Psoas muscle (tissue), 7 donors: ENCODE measurements at regions not wholly inside any gene's neighbourhood (a gene's known extent, or its start where the extent isn't known, plus 50 kb on each side); places are given as distances from the start of the nearest gene placed in this dataset.

Experiments used
- ATAC-seq, 4 donors: fragments of 200-7000 bp; cut with Tn5 transposase; one replicate each; pipeline ENCODE4 v1.9.1; 2020; ENCODE audit warnings: moderate library complexity in 3 of 4, mild to moderate bottlenecking in 2 of 4
- DNase-seq, 2 donors: peaks; one replicate each; pipeline ENCODE4 v3.0.0-alpha.2; 2020
- H3K27ac ChIP-seq: fragments of 200-600 bp; one replicate; pipeline ENCODE4 v1.8.0; 2022
- H3K27me3 ChIP-seq, 3 donors: fragments of 200-600 bp in 1 of 3; one replicate each; pipeline versions ENCODE4 v1.6.1 to v1.8.0; 2013 to 2022; ENCODE audit warnings: low read length in 2 of 3, mild to moderate bottlenecking in 2 of 3, moderate library complexity in 1 of 3; ENCODE audit not compliant: insufficient read depth in 3 of 3
- H3K36me3 ChIP-seq, 2 donors: fragments of 200-600 bp in 1 of 2; one replicate each; pipeline versions ENCODE4 v1.6.1 to v1.8.0; 2013 to 2022; ENCODE audit warnings: low read depth in 1 of 2, mild to moderate bottlenecking in 1 of 2, moderate library complexity in 1 of 2; ENCODE audit not compliant: insufficient read depth in 1 of 2
- H3K4me1 ChIP-seq: fragments of 200-600 bp; one replicate; pipeline ENCODE4 v1.8.0; 2022
- H3K4me3 ChIP-seq: fragments of 200-600 bp; one replicate; pipeline ENCODE4 v1.8.0; 2022; ENCODE audit warnings: mild to moderate bottlenecking
- H3K9me3 ChIP-seq: fragments of 200-600 bp; one replicate; pipeline ENCODE4 v1.8.0; 2022
- WGBS, 3 donors: extraction: QIAGEN DNeasy Blood & Tissue Kit; methylation state at CpG; one replicate each; pipeline versions ENCODE4 v1.1.6 to v1.1.7; 2013; 5-methylcytosine and 5-hydroxymethylcytosine counted together
- intact Hi-C, 2 donors: fragments of 100-400 bp; cut with DNase I; formaldehyde crosslinking; loops; one replicate each; pipeline versions ENCODE4 v1.11.0 to v1.14.2; 2022
- TF ChIP-seq, protein P1 (sequence below): fragments of 200-600 bp; IDR thresholded peaks from one replicate; pipeline ENCODE4 v1.8.0; 2022; ENCODE audit warnings: antibody characterized with exemption
- donor health status: healthy with polysubstance abuse.
- donor health status: DM: no; HTN: no; CAD: no; lungs with moderate emphysema.
- donor health status: Bipolar disorder and iron deficiency.
- donor health status: healthy.
- donor health status: DM: yes; HTN: yes; CAD: no.
- donor health status: DM: no; HTN: no; CAD: no.
- donor health status: DM: yes; HTN: yes; CAD: no.

GRCh38 chr2:4181062-4181461 is 477.7 kb downstream of the DCDC2C start:
- ATAC-seq = no peak
- intact Hi-C loops = no loop called here
- 83 to 90% (median 89%) methylated on average over 1 of the region's 1 CpG for WGBS, 3 donors
- Histone ChIP-seq H3K9me3 (no peaks in the 10 kb centered on the region), H3K27ac (no peak overlapping the region), H3K27me3 (no peaks in the 10 kb centered on the region), H3K4me1 (no peaks in the 10 kb centered on the region), H3K4me3 (no peak overlapping the region), H3K36me3 (no peaks in the 10 kb centered on the region)
- no peak for DNase-seq
- TF ChIP-seq, protein P1, sequence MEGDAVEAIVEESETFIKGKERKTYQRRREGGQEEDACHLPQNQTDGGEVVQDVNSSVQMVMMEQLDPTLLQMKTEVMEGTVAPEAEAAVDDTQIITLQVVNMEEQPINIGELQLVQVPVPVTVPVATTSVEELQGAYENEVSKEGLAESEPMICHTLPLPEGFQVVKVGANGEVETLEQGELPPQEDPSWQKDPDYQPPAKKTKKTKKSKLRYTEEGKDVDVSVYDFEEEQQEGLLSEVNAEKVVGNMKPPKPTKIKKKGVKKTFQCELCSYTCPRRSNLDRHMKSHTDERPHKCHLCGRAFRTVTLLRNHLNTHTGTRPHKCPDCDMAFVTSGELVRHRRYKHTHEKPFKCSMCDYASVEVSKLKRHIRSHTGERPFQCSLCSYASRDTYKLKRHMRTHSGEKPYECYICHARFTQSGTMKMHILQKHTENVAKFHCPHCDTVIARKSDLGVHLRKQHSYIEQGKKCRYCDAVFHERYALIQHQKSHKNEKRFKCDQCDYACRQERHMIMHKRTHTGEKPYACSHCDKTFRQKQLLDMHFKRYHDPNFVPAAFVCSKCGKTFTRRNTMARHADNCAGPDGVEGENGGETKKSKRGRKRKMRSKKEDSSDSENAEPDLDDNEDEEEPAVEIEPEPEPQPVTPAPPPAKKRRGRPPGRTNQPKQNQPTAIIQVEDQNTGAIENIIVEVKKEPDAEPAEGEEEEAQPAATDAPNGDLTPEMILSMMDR = no peak

DNA sequence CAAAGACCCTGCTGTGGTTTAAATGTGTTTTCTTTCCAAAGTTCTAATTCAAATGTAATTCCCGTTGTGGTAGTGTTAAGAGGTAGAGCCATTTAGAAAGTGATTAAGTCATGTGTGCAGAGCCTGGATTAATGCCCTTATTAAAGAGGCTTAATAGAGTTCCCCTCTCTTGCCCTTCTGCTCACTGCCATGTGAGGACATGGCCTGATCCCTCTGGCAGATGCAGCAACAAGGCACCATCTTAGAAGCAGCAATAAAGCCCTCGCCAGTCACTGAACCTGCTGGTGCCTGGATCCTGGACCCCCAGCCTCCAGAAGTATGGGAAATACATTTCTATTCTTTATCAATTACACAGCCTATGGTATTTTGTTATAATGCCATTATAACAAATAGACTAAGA is 485.2 kb downstream of the DCDC2C start:
- H3K4me3 ChIP-seq = no peak overlapping the region
- no peaks in the 10 kb centered on the region for H3K27me3 ChIP-seq
- intact Hi-C loops = no loop called here
- DNase-seq (no peak), ATAC-seq (no peak)
- H3K36me3 ChIP-seq = no peaks in the 10 kb centered on the region
- 75 to 91% (median 87%) methylated on average over 2 of the region's 2 CpGs for WGBS, 3 donors
- no peaks in the 10 kb centered on the region for H3K9me3 ChIP-seq
- H3K4me1 ChIP-seq = no peaks in the 10 kb centered on the region
- TF ChIP-seq, protein P1 = no peak
- no peak overlapping the region for H3K27ac ChIP-seq

DNA sequence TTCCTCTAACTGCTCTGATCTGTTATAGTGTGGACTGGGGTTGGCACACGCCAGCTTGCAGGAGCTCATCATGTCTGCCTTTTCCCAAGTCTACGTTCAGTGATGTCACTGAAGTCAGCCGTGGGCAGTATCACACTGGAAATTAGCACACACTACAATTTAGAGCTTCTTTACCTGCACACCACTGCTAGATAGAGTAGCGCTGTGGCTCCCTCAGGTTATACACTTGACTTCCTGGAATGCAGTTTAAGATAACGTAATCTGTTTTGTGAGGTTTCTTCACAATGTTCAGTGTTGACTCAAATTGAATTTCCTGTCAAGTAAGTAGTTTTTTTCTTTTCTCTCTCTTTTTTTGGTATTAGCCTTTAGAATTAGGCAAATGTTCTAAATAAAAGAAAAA is 487.2 kb downstream of the DCDC2C start:
- Histone ChIP-seq H3K4me3 (no peak overlapping the region), H3K36me3 (no peaks in the 10 kb centered on the region), H3K4me1 (no peaks in the 10 kb centered on the region), H3K9me3 (no peaks in the 10 kb centered on the region), H3K27ac (no peak overlapping the region), H3K27me3 (no peaks in the 10 kb centered on the region)
- intact Hi-C loops = no loop called here
- 79 to 83% (median 79%) methylated on average over 5 of the region's 5 CpGs for WGBS, 3 donors
- DNase-seq = no peak
- no peak for ATAC-seq
- TF ChIP-seq, protein P1 = no peak

DNA sequence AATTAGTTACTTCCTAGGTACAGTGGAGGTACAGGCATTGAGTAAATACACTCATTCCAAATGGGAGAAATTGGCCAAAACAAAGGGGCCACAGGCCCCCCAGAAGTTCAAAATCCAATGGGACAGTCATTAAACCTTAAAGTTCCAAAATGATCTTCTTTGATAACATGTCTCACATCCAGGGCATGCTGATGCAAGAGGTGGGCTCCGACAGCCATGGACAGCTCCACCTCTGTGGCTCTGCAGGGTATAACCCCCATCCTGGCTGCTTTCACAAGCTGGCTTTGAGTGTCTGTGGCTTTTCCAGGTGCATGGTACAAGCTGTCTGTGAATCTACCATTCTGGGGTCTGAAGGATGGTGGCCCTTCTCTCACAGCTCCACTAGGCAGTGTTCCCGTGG is 488.7 kb downstream of the DCDC2C start:
- Histone ChIP-seq H3K4me1 (no peaks in the 10 kb centered on the region), H3K27me3 (no peaks in the 10 kb centered on the region), H3K36me3 (no peaks in the 10 kb centered on the region), H3K9me3 (no peaks in the 10 kb centered on the region), H3K27ac (no peak overlapping the region), H3K4me3 (no peak overlapping the region)
- TF ChIP-seq, protein P1 = no peak
- WGBS, 3 donors = 87 to 94% (median 90%) methylated on average over 2 of the region's 2 CpGs
- ATAC-seq (no peak), DNase-seq (no peak)
- intact Hi-C loops = no loop called here

DNA sequence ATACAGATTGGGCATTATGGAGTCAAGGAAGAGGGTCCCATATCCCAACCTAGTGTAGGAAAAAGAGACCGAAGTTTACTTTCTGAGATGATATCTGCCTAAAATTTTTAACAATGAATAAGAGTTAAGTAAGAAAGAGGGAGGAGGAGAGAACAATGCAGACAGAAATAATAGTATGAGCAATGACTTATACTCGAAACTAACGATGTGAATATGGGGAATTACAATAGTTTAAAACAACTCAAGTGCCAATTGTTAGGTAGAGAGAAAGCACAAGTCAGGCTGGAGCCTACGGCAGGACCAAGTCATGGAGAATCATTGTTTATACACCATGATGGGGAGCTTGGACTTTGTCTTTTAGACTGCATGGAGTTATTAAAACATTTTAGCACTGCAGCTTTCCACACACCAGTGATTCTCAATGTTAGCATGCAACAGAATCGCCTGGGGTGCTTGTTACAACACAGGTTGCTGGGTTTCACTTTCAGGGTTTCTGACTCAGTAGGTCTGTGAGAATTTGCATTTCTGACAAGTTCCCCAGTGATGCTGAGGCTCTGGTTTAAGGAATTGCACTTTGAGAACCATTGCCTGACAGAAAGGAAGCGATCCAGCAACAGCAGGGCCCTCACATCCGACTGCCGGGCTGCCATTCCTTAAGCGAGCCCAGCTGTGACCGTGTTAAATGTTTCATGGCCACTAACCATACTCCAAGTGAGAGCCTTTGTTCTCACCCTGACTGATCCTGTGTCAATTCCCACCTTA is 511.2 kb downstream of the DCDC2C start:
- DNase-seq (no peak), ATAC-seq (no peak)
- WGBS, 3 donors = 59 to 76% (median 60%) methylated on average over 10 of the region's 10 CpGs
- TF ChIP-seq, protein P1 = no peak
- H3K27me3 ChIP-seq = no peaks in the 10 kb centered on the region
- intact Hi-C loops = no loop called here
- no peaks in the 10 kb centered on the region for H3K9me3 ChIP-seq
- H3K4me1 ChIP-seq = no peaks in the 10 kb centered on the region
- no peak overlapping the region for H3K4me3 ChIP-seq
- no peaks in the 10 kb centered on the region for H3K36me3 ChIP-seq
- H3K27ac ChIP-seq = no peak overlapping the region
